HEK293 (cell line): ENCODE measurements at regions not wholly inside any gene's neighbourhood (a gene's known extent, or its start where the extent isn't known, plus 50 kb on each side); places are given as distances from the start of the nearest gene placed in this dataset.

Experiments used
- CTCF ChIA-PET: fragments of 350-600 bp; formaldehyde crosslinking; extraction: SDS; loops from one replicate; lab custom pipeline; 2021; ENCODE audit warnings: antibody characterized with exemption; lab: Yijun Ruan, JAX
- POLR2A ChIA-PET: fragments of 300-600 bp; formaldehyde crosslinking; extraction: SDS; loops from one replicate; lab custom pipeline; 2020; ENCODE audit warnings: antibody characterized with exemption, inconsistent platforms; lab: Yijun Ruan, JAX
- H3K27ac ChIP-seq: fragments of 200-500 bp; sonication (Bioruptor generic); 2 replicates; pipeline ENCODE4 v1.5.1; 2014; ENCODE audit warnings: low read depth, low read length, control low read depth, inconsistent platforms; ENCODE audit errors: extremely low read depth
- H3K36me3 ChIP-seq, 2 experiments: fragments of 200-500 bp in 1 of 2; sonication (Bioruptor generic) in 1 of 2; 1 replicate in 1 of 2; 2 replicates in 1 of 2; pipeline ENCODE4 v1.5.1; 2014 to 2017; ENCODE audit warnings: inconsistent platforms in 2 of 2, low read length in 2 of 2; ENCODE audit not compliant: control insufficient read depth in 2 of 2, insufficient read depth in 1 of 2
- H3K4me1 ChIP-seq: fragments of 200-500 bp; sonication (Bioruptor generic); 2 replicates; pipeline ENCODE4 v1.5.1; 2014; ENCODE audit warnings: mild to moderate bottlenecking, low read length, inconsistent platforms; ENCODE audit not compliant: control insufficient read depth, insufficient read depth
- H3K4me3 ChIP-seq: 2 replicates; pipeline ENCODE4 v1.5.1; 2011; ENCODE audit warnings: low read depth, mild to moderate bottlenecking, control low read depth, low read length, moderate library complexity
- H3K9me3 ChIP-seq: fragments of 200-500 bp; sonication (Bioruptor generic); 2 replicates; pipeline ENCODE4 v1.5.1; 2014; ENCODE audit warnings: low read depth, low read length, inconsistent platforms; ENCODE audit not compliant: control insufficient read depth, insufficient read depth
- ATF2 ChIP-seq: fragments of 450-650 bp; formaldehyde crosslinking; IDR thresholded peaks from 2 replicates; pipeline ENCODE4 v1.5.1; 2016; ENCODE audit warnings: missing biosample characterization, missing genetic modification characterization, low read depth
- BCL11B ChIP-seq: fragments of 450-650 bp; formaldehyde crosslinking; IDR thresholded peaks from 2 replicates; pipeline ENCODE4 v1.5.1; 2016; ENCODE audit warnings: low read depth, missing biosample characterization, missing genetic modification characterization
- FEZF1 ChIP-seq: fragments of 450-650 bp; formaldehyde crosslinking; IDR thresholded peaks from 2 replicates; pipeline ENCODE4 v1.5.1; 2016; ENCODE audit warnings: missing biosample characterization, missing genetic modification characterization
- IKZF3 ChIP-seq: fragments of 450-650 bp; IDR thresholded peaks from 2 replicates; pipeline ENCODE4 v1.5.0; 2018; ENCODE audit warnings: missing biosample characterization, mild to moderate bottlenecking, missing genetic modification characterization, moderate library complexity
- INSM2 ChIP-seq: fragments of 450-650 bp; formaldehyde crosslinking; IDR thresholded peaks from 2 replicates; pipeline ENCODE4 v1.5.1; 2016; ENCODE audit warnings: missing biosample characterization, missing genetic modification characterization
- KLF10 ChIP-seq: fragments of 450-650 bp; IDR thresholded peaks from 2 replicates; pipeline ENCODE4 v1.5.1; 2018; ENCODE audit warnings: missing biosample characterization, mild to moderate bottlenecking, missing genetic modification characterization
- OVOL3 ChIP-seq: fragments of 450-650 bp; formaldehyde crosslinking; IDR thresholded peaks from 2 replicates; pipeline ENCODE4 v1.5.1; 2016; ENCODE audit warnings: missing biosample characterization, missing genetic modification characterization
- PRDM6 ChIP-seq: fragments of 450-650 bp; formaldehyde crosslinking; IDR thresholded peaks from 2 replicates; pipeline ENCODE4 v1.5.1; 2017; ENCODE audit warnings: missing biosample characterization, missing genetic modification characterization
- SCRT1 ChIP-seq: fragments of 450-650 bp; formaldehyde crosslinking; IDR thresholded peaks from 2 replicates; pipeline ENCODE4 v1.5.1; 2016; ENCODE audit warnings: missing biosample characterization, missing genetic modification characterization, borderline replicate concordance
- SETDB1 ChIP-seq: IDR thresholded peaks from one replicate; pipeline ENCODE4 v1.6.1; 2017; ENCODE audit warnings: mild to moderate bottlenecking, low read length, moderate library complexity, mixed read lengths; ENCODE audit not compliant: insufficient read length
- SP2 ChIP-seq: fragments of 450-650 bp; formaldehyde crosslinking; IDR thresholded peaks from 2 replicates; pipeline ENCODE4 v1.5.1; 2016; ENCODE audit warnings: missing biosample characterization, missing genetic modification characterization
- TCF7L2 ChIP-seq: IDR thresholded peaks from 2 replicates; pipeline ENCODE4 v1.6.1; 2011; ENCODE audit warnings: low read depth, mild to moderate bottlenecking, inconsistent platforms, low read length, moderate library complexity, borderline replicate concordance
- ZBTB17 ChIP-seq: fragments of 450-650 bp; formaldehyde crosslinking; IDR thresholded peaks from 2 replicates; pipeline ENCODE4 v1.5.1; 2016; ENCODE audit warnings: missing biosample characterization, missing genetic modification characterization
- ZFP69B ChIP-seq: fragments of 450-650 bp; formaldehyde crosslinking; IDR thresholded peaks from 2 replicates; pipeline ENCODE4 v1.5.1; 2016; ENCODE audit warnings: missing biosample characterization, missing genetic modification characterization
- ZNF174 ChIP-seq: fragments of 450-650 bp; formaldehyde crosslinking; IDR thresholded peaks from 2 replicates; pipeline ENCODE4 v1.5.0; 2017; ENCODE audit warnings: missing biosample characterization, mild to moderate bottlenecking, missing genetic modification characterization
- ZNF211 ChIP-seq: fragments of 450-650 bp; formaldehyde crosslinking; IDR thresholded peaks from 2 replicates; pipeline ENCODE4 v1.5.1; 2016; ENCODE audit warnings: low read depth, missing biosample characterization, missing genetic modification characterization
- ZNF214 ChIP-seq: fragments of 450-650 bp; formaldehyde crosslinking; IDR thresholded peaks from 2 replicates; pipeline ENCODE4 v1.5.1; 2017; ENCODE audit warnings: missing biosample characterization, mild to moderate bottlenecking, missing genetic modification characterization, borderline replicate concordance
- ZNF221 ChIP-seq: fragments of 450-650 bp; formaldehyde crosslinking; IDR thresholded peaks from 2 replicates; pipeline ENCODE4 v1.5.1; 2017; ENCODE audit warnings: missing biosample characterization, missing genetic modification characterization, borderline replicate concordance
- ZNF266 ChIP-seq: fragments of 450-650 bp; formaldehyde crosslinking; IDR thresholded peaks from 2 replicates; pipeline ENCODE4 v1.5.1; 2016; ENCODE audit warnings: missing biosample characterization, missing genetic modification characterization, low read depth
- ZNF341 ChIP-seq: fragments of 450-650 bp; formaldehyde crosslinking; IDR thresholded peaks from 2 replicates; pipeline ENCODE4; 2016; ENCODE audit warnings: low read depth, missing biosample characterization, missing genetic modification characterization
- ZNF366 ChIP-seq: fragments of 450-650 bp; formaldehyde crosslinking; conservative IDR thresholded peaks from 2 replicates; pipeline ENCODE4 v1.5.1; 2016; ENCODE audit warnings: missing biosample characterization, missing genetic modification characterization
- ZNF423 ChIP-seq: fragments of 450-650 bp; formaldehyde crosslinking; IDR thresholded peaks from 2 replicates; pipeline ENCODE4 v1.5.1; 2016; ENCODE audit warnings: missing biosample characterization, missing genetic modification characterization
- ZNF530 ChIP-seq: fragments of 450-650 bp; formaldehyde crosslinking; IDR thresholded peaks from 2 replicates; pipeline ENCODE4 v1.5.1; 2016; ENCODE audit warnings: low read depth, missing biosample characterization, missing genetic modification characterization
- ZNF580 ChIP-seq: fragments of 450-650 bp; formaldehyde crosslinking; IDR thresholded peaks from 2 replicates; pipeline ENCODE4 v1.5.1; 2016; ENCODE audit warnings: missing biosample characterization, missing genetic modification characterization
- ZNF600 ChIP-seq: fragments of 450-650 bp; formaldehyde crosslinking; IDR thresholded peaks from 2 replicates; pipeline ENCODE4 v1.5.1; 2016; ENCODE audit warnings: missing biosample characterization, missing genetic modification characterization
- ZNF629 ChIP-seq: fragments of 450-650 bp; formaldehyde crosslinking; IDR thresholded peaks from 2 replicates; pipeline ENCODE4 v1.5.1; 2017; ENCODE audit warnings: missing biosample characterization, missing genetic modification characterization
- ZNF639 ChIP-seq: fragments of 450-650 bp; formaldehyde crosslinking; IDR thresholded peaks from 2 replicates; pipeline ENCODE4 v1.5.1; 2016; ENCODE audit warnings: missing biosample characterization, missing genetic modification characterization
- ZNF645 ChIP-seq: fragments of 450-650 bp; formaldehyde crosslinking; IDR thresholded peaks from 2 replicates; pipeline ENCODE4; 2016; ENCODE audit warnings: missing biosample characterization, missing genetic modification characterization
- ZNF658 ChIP-seq: fragments of 450-650 bp; formaldehyde crosslinking; IDR thresholded peaks from 2 replicates; pipeline ENCODE4; 2016; ENCODE audit warnings: missing biosample characterization, missing genetic modification characterization
- ZNF670 ChIP-seq: fragments of 450-650 bp; formaldehyde crosslinking; IDR thresholded peaks from 2 replicates; pipeline ENCODE4 v1.5.1; 2016; ENCODE audit warnings: missing biosample characterization, missing genetic modification characterization, low read depth
- ZNF791 ChIP-seq: fragments of 450-650 bp; formaldehyde crosslinking; IDR thresholded peaks from 2 replicates; pipeline ENCODE4 v1.5.1; 2016; ENCODE audit warnings: missing biosample characterization, missing genetic modification characterization
- ZNF837 ChIP-seq: fragments of 450-650 bp; formaldehyde crosslinking; IDR thresholded peaks from 2 replicates; pipeline ENCODE4 v1.5.1; 2016; ENCODE audit warnings: missing biosample characterization, missing genetic modification characterization
- ZNF843 ChIP-seq: fragments of 450-650 bp; formaldehyde crosslinking; IDR thresholded peaks from 2 replicates; pipeline ENCODE4 v1.5.1; 2016; ENCODE audit warnings: missing biosample characterization, missing genetic modification characterization
- ZSCAN23 ChIP-seq: fragments of 450-650 bp; formaldehyde crosslinking; IDR thresholded peaks from 2 replicates; pipeline ENCODE4 v1.5.1; 2016; ENCODE audit warnings: missing biosample characterization, missing genetic modification characterization

- Histone ChIP-seq H3K4me3 (no peak overlapping the region), H3K36me3 (no peaks in the 10 kb centered on the region), H3K4me1 (peaks cover 3% of the 10 kb centered on the region), H3K9me3 (no peaks in the 10 kb centered on the region), H3K27ac (no peak overlapping the region)
- ChIA-PET POLR2A (no interaction called here), CTCF (interaction anchor here (0.9 to 1.0 kb wide), 3 partner anchors 30 to 69 kb away, joined by 3 to 4 read pairs (median 4); no protein-coding TSS in a partner anchor)
- no peak for TF ChIP-seq ZNF341 (tag by site-specific recombination)
- TF ChIP-seq ZNF366, result peak; percentile 36; the same call in 1 of the 2 replicates
- no peak for TF ChIP-seq ZNF530 (tag by site-specific recombination)
- no peak for TF ChIP-seq ZNF843 (tag by site-specific recombination)
- peak; percentile 20; the same call in 1 of the 2 replicates for TF ChIP-seq ZNF629
- no peak for TF ChIP-seq ZNF174 (tag by site-specific recombination)
- TF ChIP-seq ZNF658 (tag by site-specific recombination), result no peak
- TF ChIP-seq KLF10 (tag by site-specific recombination), result no peak
- no peak for TF ChIP-seq ZNF837
- no peak for TF ChIP-seq ZNF645
- no peak for TF ChIP-seq ZNF214 (tag by site-specific recombination)
- TF ChIP-seq TCF7L2, result no peak
- no peak for TF ChIP-seq ZNF600 (tag by site-specific recombination)
- no peak for TF ChIP-seq ZNF423 (tag by site-specific recombination)
- no peak for TF ChIP-seq ZFP69B
- TF ChIP-seq ZNF580, result no peak
- no peak for TF ChIP-seq IKZF3 (tag by site-specific recombination)
- TF ChIP-seq ZNF791 (tag by site-specific recombination), result no peak
- TF ChIP-seq BCL11B (tag by site-specific recombination), result no peak
- TF ChIP-seq ZNF639 (tag by site-specific recombination), result no peak
- TF ChIP-seq PRDM6 (tag by site-specific recombination), result peak; percentile 69; the same call in 1 of the 2 replicates
- TF ChIP-seq ZNF211, result no peak
- no peak for TF ChIP-seq INSM2 (tag by site-specific recombination)
- no peak for TF ChIP-seq ZSCAN23 (tag by site-specific recombination)
- no peak for TF ChIP-seq OVOL3 (tag by site-specific recombination)
- no peak for TF ChIP-seq FEZF1 (tag by site-specific recombination)
- no peak for TF ChIP-seq SCRT1
- TF ChIP-seq ZNF266 (tag by site-specific recombination), result no peak
- TF ChIP-seq ZBTB17, result peak; percentile 38; the same call in 1 of the 2 replicates
- TF ChIP-seq SP2 (tag by site-specific recombination), result no peak
- no peak for TF ChIP-seq ZNF221 (tag by site-specific recombination)
- TF ChIP-seq ATF2, result peak; percentile 80
- TF ChIP-seq ZNF670, result no peak
- no peak for TF ChIP-seq SETDB1
Measured at GRCh38 chr6:111928139-111928538, 54.9 kb upstream of the FYN start.
